ENCODE measurements at regions not wholly inside any gene's neighbourhood (a gene's known extent, or its start where the extent isn't known, plus 50 kb on each side); places are given as distances from the start of the nearest gene placed in this dataset.

DNA sequence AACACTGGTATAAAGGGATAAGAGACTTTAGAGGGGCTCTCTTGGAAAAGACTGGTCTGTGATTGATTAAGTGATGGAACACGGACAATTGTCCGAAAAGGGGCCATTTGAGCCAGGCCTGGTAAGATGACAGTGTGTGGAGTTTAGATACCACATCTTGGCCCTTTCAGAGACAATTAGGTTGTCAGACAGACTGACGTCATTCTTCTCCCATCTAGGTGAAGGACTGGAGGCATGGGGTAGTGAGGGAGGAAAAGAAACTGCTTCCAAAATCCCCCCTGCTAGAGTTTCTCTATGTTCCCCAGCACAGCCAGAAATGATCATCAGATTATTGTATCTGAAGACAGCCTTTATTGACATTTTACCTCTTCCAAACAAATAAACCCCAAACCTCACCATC, 84.8 kb upstream of the MYO3A start:
- H3K36me3 ChIP-seq = no peaks in the 10 kb centered on the region
- no peaks in the 10 kb centered on the region for H3K9me3 ChIP-seq
- DNase-seq (ENCODE audit: extremely low spot score in 2 of 2) = no peak
- no peaks in the 10 kb centered on the region for H3K27me3 ChIP-seq
- no peak for TF ChIP-seq POLR2AphosphoS5 (IDR thresholded peaks at IDR 0.05; ENCODE audit: insufficient read depth in 1 of 2, low read depth in 1 of 2)
- TF ChIP-seq POLR2A (IDR thresholded peaks at IDR 0.05) = no peak
- TF ChIP-seq, protein P1, sequence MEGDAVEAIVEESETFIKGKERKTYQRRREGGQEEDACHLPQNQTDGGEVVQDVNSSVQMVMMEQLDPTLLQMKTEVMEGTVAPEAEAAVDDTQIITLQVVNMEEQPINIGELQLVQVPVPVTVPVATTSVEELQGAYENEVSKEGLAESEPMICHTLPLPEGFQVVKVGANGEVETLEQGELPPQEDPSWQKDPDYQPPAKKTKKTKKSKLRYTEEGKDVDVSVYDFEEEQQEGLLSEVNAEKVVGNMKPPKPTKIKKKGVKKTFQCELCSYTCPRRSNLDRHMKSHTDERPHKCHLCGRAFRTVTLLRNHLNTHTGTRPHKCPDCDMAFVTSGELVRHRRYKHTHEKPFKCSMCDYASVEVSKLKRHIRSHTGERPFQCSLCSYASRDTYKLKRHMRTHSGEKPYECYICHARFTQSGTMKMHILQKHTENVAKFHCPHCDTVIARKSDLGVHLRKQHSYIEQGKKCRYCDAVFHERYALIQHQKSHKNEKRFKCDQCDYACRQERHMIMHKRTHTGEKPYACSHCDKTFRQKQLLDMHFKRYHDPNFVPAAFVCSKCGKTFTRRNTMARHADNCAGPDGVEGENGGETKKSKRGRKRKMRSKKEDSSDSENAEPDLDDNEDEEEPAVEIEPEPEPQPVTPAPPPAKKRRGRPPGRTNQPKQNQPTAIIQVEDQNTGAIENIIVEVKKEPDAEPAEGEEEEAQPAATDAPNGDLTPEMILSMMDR (IDR thresholded peaks at IDR 0.05) = no peak
- H3K27ac ChIP-seq = no peak overlapping the region
- H3K4me3 ChIP-seq = no peak overlapping the region
- intact Hi-C loops (cut with DNase I) = no loop called here
- no peaks in the 10 kb centered on the region for H3K4me1 ChIP-seq

DNA sequence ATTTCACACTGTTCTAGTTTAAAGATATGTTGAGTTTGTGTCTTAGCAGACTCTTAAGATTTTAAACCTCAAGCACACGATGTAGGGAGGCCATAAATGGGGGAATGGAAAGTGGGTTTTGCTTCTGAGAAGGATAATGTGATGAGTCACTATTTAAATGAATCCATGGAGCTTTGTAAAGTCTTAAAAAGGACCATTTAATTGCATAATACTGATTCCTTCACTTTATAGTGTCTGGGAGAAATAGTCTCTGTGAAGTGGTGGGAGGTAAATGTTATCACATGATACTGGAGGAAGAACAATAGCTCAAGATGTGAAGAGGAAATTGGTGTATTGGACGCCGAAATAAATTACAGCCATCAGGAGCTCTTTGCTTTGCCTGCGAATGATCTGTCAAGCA, 84.0 kb upstream of the MYO3A start:
- no peak for DNase-seq (ENCODE audit: extremely low spot score in 2 of 2)
- no peak overlapping the region for H3K27ac ChIP-seq
- intact Hi-C loops (cut with DNase I) = no loop called here
- H3K9me3 ChIP-seq = no peaks in the 10 kb centered on the region
- no peak overlapping the region for H3K4me3 ChIP-seq
- H3K27me3 ChIP-seq = no peaks in the 10 kb centered on the region
- no peaks in the 10 kb centered on the region for H3K4me1 ChIP-seq
- no peaks in the 10 kb centered on the region for H3K36me3 ChIP-seq
- TF ChIP-seq POLR2A (IDR thresholded peaks at IDR 0.05) (no peak), POLR2AphosphoS5 (IDR thresholded peaks at IDR 0.05; ENCODE audit: insufficient read depth in 1 of 2, low read depth in 1 of 2) (no peak)
- TF ChIP-seq, protein P1 (IDR thresholded peaks at IDR 0.05) = no peak

DNA sequence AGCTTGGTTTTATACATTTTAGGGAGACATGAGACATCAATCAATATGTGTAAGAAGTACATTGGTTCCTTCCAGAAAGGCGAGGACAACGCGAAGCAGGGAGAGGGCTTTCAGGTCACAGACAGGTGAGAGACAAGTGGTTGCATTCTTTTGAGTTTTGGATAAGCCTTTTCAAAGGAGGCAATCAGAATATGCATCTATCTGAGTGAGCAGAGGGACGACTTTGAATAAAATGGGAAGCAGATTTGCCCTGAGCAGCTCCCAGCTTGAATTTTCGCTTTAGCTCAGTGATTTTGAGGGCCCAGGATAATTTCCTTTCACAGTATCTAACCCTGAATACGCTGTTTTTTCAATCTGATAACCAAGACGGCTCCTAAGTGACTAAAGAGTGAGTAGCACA, 82.5 kb upstream of the MYO3A start:
- no peak overlapping the region for H3K27ac ChIP-seq
- intact Hi-C loops (cut with DNase I) = no loop called here
- H3K36me3 ChIP-seq = no peaks in the 10 kb centered on the region
- no peak for DNase-seq (ENCODE audit: extremely low spot score in 2 of 2)
- H3K9me3 ChIP-seq = no peaks in the 10 kb centered on the region
- no peaks in the 10 kb centered on the region for H3K27me3 ChIP-seq
- no peaks in the 10 kb centered on the region for H3K4me1 ChIP-seq
- no peak overlapping the region for H3K4me3 ChIP-seq
- TF ChIP-seq, protein P1 (IDR thresholded peaks at IDR 0.05) = no peak
- TF ChIP-seq POLR2AphosphoS5 (IDR thresholded peaks at IDR 0.05; ENCODE audit: insufficient read depth in 1 of 2, low read depth in 1 of 2) (no peak), POLR2A (IDR thresholded peaks at IDR 0.05) (no peak)

DNA sequence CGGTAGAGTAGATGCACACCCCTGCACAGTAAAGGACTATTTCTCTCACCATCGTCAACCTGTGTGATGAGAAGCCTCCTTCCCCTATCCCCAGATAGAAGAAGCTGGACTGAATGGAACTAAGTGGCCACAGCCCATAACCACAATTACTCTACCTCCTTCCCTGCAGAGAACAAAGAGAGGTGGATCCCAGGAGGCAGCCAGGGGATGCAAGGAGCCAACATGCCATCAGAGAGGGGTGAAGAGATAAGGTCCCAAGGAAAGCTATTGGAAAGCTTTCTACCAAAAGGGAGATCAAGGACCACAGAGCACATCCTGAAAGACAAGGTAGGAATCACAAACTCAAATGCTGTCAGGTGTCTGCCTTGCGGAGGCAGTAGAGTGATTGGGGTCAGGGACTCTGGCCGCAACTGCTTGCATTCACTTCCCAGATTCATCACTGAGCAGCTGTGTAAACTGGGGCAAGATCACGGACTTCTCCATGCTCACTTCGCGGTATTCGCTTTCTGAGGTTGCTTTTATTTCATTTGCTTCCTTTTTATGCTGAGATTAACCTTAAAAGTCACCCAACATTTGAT, 81.6 kb upstream of the MYO3A start:
- intact Hi-C loops (cut with DNase I) = no loop called here
- no peaks in the 10 kb centered on the region for H3K4me1 ChIP-seq
- TF ChIP-seq POLR2AphosphoS5 (IDR thresholded peaks at IDR 0.05; ENCODE audit: insufficient read depth in 1 of 2, low read depth in 1 of 2) (no peak), POLR2A (IDR thresholded peaks at IDR 0.05) (no peak)
- TF ChIP-seq, protein P1 (IDR thresholded peaks at IDR 0.05) = no peak
- H3K27me3 ChIP-seq = no peaks in the 10 kb centered on the region
- no peak overlapping the region for H3K27ac ChIP-seq
- H3K4me3 ChIP-seq = no peak overlapping the region
- no peak for DNase-seq (ENCODE audit: extremely low spot score in 2 of 2)
- H3K9me3 ChIP-seq = no peaks in the 10 kb centered on the region
- H3K36me3 ChIP-seq = no peaks in the 10 kb centered on the region

DNA sequence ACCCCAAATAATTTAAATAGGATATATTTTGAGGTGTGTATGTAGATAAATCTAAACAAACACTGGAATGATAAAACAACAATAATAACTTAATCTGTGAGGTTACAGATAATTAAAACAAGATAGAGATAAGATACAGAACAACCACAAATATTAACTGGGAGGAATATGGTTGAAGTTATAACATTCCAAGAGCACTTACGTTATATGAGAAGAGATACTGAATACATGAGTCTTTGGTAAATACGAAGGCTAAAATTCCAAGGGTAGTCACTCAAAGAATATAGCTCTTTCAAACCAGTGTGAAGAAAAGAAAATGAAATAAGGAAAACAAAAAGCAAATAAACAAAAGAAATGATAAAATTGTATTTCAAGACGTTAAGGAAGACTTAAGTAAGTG, 76.0 kb upstream of the MYO3A start:
- DNase-seq (ENCODE audit: extremely low spot score in 2 of 2) = no peak
- intact Hi-C loops (cut with DNase I) = no loop called here
- Histone ChIP-seq H3K4me1 (no peaks in the 10 kb centered on the region), H3K27ac (no peak overlapping the region), H3K4me3 (no peak overlapping the region), H3K36me3 (no peaks in the 10 kb centered on the region), H3K9me3 (no peaks in the 10 kb centered on the region), H3K27me3 (no peaks in the 10 kb centered on the region)
- TF ChIP-seq POLR2A (IDR thresholded peaks at IDR 0.05) = no peak
- TF ChIP-seq POLR2AphosphoS5 (IDR thresholded peaks at IDR 0.05; ENCODE audit: insufficient read depth in 1 of 2, low read depth in 1 of 2) = no peak
- TF ChIP-seq, protein P1 (IDR thresholded peaks at IDR 0.05) = no peak
